ENCODE measurements at regions not wholly inside any gene's neighbourhood (a gene's known extent, or its start where the extent isn't known, plus 50 kb on each side); places are given as distances from the start of the nearest gene placed in this dataset.
A peak's percentile ranks its signal among the peaks of the same experiment; 100 is the strongest.

GRCh38 chr2:19784456-19784855 lies 117.3 kb downstream of the TTC32 start:
- DNase-seq (ENCODE audit: low spot score): no peak

- DNase-seq (ENCODE audit: low spot score): no peak
Observed at GRCh38 chr2:19783935-19784334, 117.8 kb downstream of the TTC32 start.

- DNase-seq (ENCODE audit: low spot score): no peak
Observed at GRCh38 chr2:19776941-19777514, 124.8 kb downstream of the TTC32 start.

DNA sequence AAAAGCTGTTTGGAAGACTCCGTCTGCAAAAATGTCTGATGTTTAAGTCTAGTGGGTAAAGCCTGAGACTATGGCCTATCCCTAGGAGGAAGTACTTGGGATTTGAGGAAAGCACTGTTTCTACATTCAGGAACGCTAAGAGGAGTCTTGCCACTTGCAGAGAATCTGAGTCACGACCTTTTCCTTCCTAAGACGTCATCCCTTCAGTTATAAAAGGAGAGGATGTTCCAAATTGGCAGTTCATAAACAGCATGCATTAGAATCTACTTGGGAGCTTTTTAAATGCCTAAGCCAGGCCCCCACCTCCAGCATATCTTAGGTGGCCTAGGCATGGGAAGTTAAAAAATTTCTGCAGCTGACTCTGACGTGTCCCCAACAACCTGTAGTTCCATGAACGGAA lies 125.9 kb downstream of the TTC32 start:
- no peak for DNase-seq (ENCODE audit: low spot score)

DNA sequence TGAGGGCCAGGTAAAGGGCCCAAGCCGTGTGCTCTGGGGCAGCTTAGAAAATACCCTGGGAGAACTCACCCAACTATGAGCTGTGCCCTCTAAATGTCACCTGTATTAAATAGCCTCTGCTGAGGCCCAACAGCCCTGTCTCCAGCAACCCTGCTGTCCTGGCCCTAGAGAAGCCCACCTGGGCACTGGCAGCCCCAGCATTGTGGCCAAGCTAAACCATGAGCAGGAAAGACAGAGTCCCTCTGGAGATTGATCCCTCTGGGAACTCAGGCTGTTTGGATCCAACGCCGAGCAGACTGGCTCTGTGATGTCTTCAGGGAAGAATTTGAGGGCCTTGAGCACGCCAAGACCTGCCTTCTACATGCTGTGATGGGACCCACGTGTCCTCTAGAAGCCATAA lies 126.5 kb downstream of the TTC32 start:
- no peak for DNase-seq (ENCODE audit: low spot score)

DNA sequence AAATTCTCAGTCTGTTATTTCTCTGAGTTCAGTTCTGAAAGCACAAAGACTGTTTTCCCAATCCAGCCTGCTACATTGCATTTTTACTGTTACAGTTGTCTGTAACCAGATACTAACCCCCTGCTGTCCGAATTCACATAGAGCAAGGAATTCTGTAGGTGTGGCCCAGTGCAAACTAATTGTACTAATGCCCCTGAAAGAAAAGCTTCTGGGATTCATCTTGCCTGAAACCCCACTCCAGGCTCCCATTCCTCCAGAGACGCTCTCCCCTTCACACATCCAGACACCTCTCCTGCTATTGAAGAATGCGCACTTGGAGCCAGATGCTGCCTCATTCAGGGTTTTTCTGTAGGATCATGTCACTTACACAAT lies 127.0 kb downstream of the TTC32 start:
- DNase-seq (ENCODE audit: low spot score): no peak

- DNase-seq (ENCODE audit: low spot score): no peak
Observed at GRCh38 chr2:19772981-19773380, 128.8 kb downstream of the TTC32 start.

DNA sequence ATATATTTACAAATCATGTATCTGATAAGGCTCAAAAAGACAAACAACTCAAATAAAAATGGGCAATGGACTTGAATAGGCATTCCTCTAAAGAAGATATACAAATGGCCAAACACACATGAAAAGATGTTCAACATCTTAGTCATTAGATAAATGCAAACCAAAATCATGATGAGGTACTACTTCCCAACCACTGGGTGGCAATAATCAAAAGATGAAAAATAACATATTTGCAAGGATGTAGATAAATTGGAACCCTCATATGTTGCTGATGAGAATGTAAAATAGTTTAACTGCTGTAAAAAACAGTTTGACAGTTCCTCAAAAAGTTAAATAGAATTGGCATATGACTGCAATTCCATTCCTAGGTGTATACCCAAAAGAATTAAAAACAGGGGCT lies 132.3 kb downstream of the TTC32 start:
- DNase-seq (ENCODE audit: low spot score): peak; percentile 4

GRCh38 chr2:19767899-19768298 lies 133.9 kb downstream of the TTC32 start:
- DNase-seq (ENCODE audit: low spot score): no peak

- no peak for DNase-seq (ENCODE audit: low spot score)
Observed at GRCh38 chr2:19764998-19765397, 136.8 kb downstream of the TTC32 start.

DNA sequence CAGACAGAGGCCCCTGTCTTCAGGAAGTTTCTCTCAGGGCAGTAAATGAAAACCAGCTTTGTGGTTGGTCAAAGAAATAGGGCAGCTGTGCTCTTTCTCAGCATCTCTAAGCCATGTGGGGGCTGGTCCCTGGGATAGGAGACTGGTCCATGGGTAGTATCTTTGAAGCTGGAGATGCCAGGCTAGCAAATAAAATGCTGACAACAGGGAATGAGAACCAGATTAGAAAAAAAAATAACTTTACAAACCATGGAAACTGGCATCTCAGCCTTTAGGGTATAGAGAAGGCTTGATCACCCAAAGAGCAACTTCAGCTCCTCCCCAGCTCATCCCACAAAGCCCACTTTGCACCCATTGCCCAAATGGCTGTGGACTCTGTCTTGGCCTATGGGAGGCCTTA lies 138.1 kb downstream of the TTC32 start:
- DNase-seq (ENCODE audit: low spot score): no peak

GRCh38 chr2:19762959-19763605 lies 138.7 kb downstream of the TTC32 start:
- DNase-seq (ENCODE audit: low spot score): no peak

GRCh38 chr2:19762142-19762541 lies 139.6 kb downstream of the TTC32 start:
- DNase-seq (ENCODE audit: low spot score): no peak

DNA sequence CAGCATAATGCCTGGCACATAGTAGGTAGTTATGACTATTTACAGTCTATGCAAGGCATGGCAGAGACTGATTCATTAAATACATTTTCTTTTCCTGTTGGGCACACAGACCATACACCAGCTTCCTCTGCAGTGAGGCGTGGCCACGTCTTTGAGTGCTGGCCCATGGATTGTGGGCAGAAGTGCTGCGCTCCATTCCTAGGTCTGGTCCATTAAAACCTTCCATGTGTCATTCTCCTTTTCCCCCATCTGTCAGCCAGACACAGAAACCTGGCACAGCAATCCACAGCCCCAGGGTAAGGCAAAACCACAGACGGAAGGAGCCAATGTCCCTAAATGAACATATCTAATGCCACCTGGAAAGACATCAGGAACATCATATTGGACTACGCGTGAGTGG lies 141.9 kb downstream of the TTC32 start:
- no peak for DNase-seq (ENCODE audit: low spot score)

- DNase-seq (ENCODE audit: low spot score): no peak
Observed at GRCh38 chr2:19758658-19759057, 143.1 kb downstream of the TTC32 start.

- DNase-seq (ENCODE audit: low spot score): no peak
Observed at GRCh38 chr2:19757586-19757985, 144.2 kb downstream of the TTC32 start.

- DNase-seq (ENCODE audit: low spot score): no peak
Observed at GRCh38 chr2:19754907-19755306, 146.9 kb downstream of the TTC32 start.

GRCh38 chr2:19753818-19754217 lies 148.0 kb downstream of the TTC32 start:
- DNase-seq (ENCODE audit: low spot score): no peak

DNA sequence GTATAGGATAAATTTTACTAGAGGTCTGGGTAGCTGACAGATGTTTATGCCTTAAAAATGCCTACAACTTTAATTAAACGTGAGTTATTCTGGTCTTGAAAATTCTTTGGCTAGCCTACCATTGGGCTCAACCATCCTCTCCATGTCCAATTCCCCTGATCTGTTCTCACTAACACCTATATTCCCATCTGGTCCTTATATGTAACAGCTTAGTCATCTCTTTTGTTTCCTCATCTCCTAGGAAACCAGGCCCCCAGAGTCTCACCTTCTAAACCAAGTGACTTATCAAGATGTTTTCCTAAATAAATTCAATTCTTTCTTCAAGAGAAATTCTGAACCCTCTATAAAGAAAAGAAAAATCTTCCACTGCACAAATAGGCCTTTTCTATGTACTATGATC lies 148.5 kb downstream of the TTC32 start:
- DNase-seq (ENCODE audit: low spot score): no peak

- DNase-seq (ENCODE audit: low spot score): no peak
Observed at GRCh38 chr2:19752500-19752899, 149.3 kb downstream of the TTC32 start.

GRCh38 chr2:19751631-19752030 lies 150.2 kb downstream of the TTC32 start:
- no peak for DNase-seq (ENCODE audit: low spot score)

DNA sequence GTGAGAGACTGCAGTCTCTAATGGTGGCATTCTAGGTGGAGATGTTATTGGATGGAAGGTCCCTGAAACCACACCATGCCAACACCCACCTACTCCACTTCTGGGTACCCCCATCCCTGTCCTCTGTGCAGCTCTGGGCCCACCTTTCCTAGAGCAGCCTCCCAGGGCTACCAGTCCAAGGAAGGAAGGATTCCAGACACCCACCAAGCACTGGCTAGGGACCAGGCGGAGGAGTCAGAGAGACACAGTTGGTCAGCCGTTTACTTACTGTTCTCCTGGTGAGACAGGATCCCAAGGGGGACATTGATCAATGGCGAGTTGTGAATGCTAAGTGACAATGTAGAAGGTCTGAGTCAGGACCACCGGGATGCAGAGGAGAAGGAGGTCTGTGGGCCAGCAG lies 151.6 kb downstream of the TTC32 start:
- DNase-seq (ENCODE audit: low spot score): no peak

- DNase-seq (ENCODE audit: low spot score): no peak
Observed at GRCh38 chr2:19749507-19749836, 152.3 kb downstream of the TTC32 start.

All from HT-29 (cell line).